GM12878 (cell line): ENCODE measurements at regions not wholly inside any gene's neighbourhood (a gene's known extent, or its start where the extent isn't known, plus 50 kb on each side); places are given as distances from the start of the nearest gene placed in this dataset.

Experiments used
- ATAC-seq: fragments of 200-7000 bp; cut with Tn5 transposase; 3 replicates; pipeline ENCODE4 v1.9.1; 2020; ENCODE audit warnings: mild to moderate bottlenecking, moderate library complexity
- BruUV-seq: library from RNA; stranded (reverse); fragments of 400-500 nt; replicated peaks from 2 replicates; lab custom pipeline; 2021; lab: Mats Ljungman, UMichigan
- CTCF ChIA-PET: fragments of 300-600 bp; sonication (Branson Sonifier 250); formaldehyde crosslinking; extraction: SDS; loops from one replicate; lab custom pipeline; 2021; ENCODE audit warnings: inconsistent platforms; lab: Yijun Ruan, JAX
- POLR2A ChIA-PET: fragments of 350-600 bp; formaldehyde crosslinking; extraction: SDS; loops from one replicate; lab custom pipeline; 2021; ENCODE audit warnings: inconsistent platforms; lab: Charles Lee
- RAD21 ChIA-PET: fragments of 300-600 bp; sonication (Branson Sonifier 250); formaldehyde crosslinking; loops from one replicate; lab custom pipeline; 2023; ENCODE audit warnings: antibody characterized with exemption; ENCODE audit not compliant: unreplicated experiment; lab: Charles Lee
- SMC1A ChIA-PET: fragments of 300-600 bp; sonication (Branson Sonifier 250); formaldehyde crosslinking; loops from one replicate; lab custom pipeline; 2023; ENCODE audit not compliant: unreplicated experiment, uncharacterized antibody; lab: Charles Lee
- DNase-seq: peaks from one replicate; pipeline ENCODE4 v3.0.0-alpha.2; 2011; ENCODE audit warnings: low read depth, low spot score
- FAIRE-seq: peaks from 3 replicates; lab custom pipeline; 2011; peaks lifted over from hg19 to GRCh38; lab: Jason Lieb, UNC
- H2AFZ ChIP-seq: 2 replicates; pipeline ENCODE4 v1.6.0; 2011; ENCODE audit warnings: low read depth, low read length, control low read depth; ENCODE audit not compliant: control insufficient read depth
- H3K27ac ChIP-seq: 2 replicates; pipeline ENCODE4 v1.5.1; 2011; ENCODE audit warnings: control low read depth; ENCODE audit not compliant: control insufficient read depth, insufficient read depth
- H3K27me3 ChIP-seq, 2 experiments: replicated peaks in 1 of 2; 2 replicates each; pipeline versions ENCODE4 v1.6.0 to v1.6.1; 2011; ENCODE audit warnings: low read length in 1 of 2; ENCODE audit not compliant: control insufficient read depth in 2 of 2, insufficient read depth in 2 of 2
- H3K36me3 ChIP-seq, 2 experiments: 2 replicates each; pipeline ENCODE4 v1.5.1; 2011; ENCODE audit warnings: low read length in 1 of 2; ENCODE audit not compliant: control insufficient read depth in 2 of 2, insufficient read depth in 2 of 2
- H3K4me1 ChIP-seq: 2 replicates; pipeline ENCODE4 v1.6.1; 2011; ENCODE audit warnings: mild to moderate bottlenecking, low read length, moderate library complexity, mixed read lengths; ENCODE audit not compliant: control insufficient read depth, insufficient read depth
- H3K4me2 ChIP-seq: 2 replicates; pipeline ENCODE4 v1.6.0; 2011; ENCODE audit warnings: control low read depth; ENCODE audit not compliant: control insufficient read depth, insufficient read depth
- H3K4me3 ChIP-seq: fragments of 200-600 bp; sonication (generic); 2 replicates; pipeline ENCODE4 v1.5.1; 2016
- H3K79me2 ChIP-seq: 2 replicates; pipeline ENCODE4 v1.6.0; 2011; ENCODE audit warnings: low read length; ENCODE audit not compliant: control insufficient read depth, insufficient read depth
- H3K9ac ChIP-seq: 2 replicates; pipeline ENCODE4 v1.8.0; 2011; ENCODE audit warnings: low read length, control low read depth, mixed read lengths; ENCODE audit not compliant: control insufficient read depth, insufficient read depth
- H3K9me3 ChIP-seq: replicated peaks from 3 replicates; pipeline ENCODE4 v1.5.1; 2011; ENCODE audit warnings: mild to moderate bottlenecking, low read length; ENCODE audit not compliant: control insufficient read depth, insufficient read depth
- H4K20me1 ChIP-seq: 2 replicates; pipeline ENCODE4 v1.6.0; 2011; ENCODE audit not compliant: control insufficient read depth, insufficient read depth
- E2F8 ChIP-seq: fragments of 450-650 bp; IDR thresholded peaks from 2 replicates; pipeline ENCODE4 v1.6.1; 2018; ENCODE audit warnings: mild to moderate bottlenecking, low read depth, moderate library complexity; ENCODE audit not compliant: partially characterized antibody
- KLF5 ChIP-seq: fragments of 450-650 bp; IDR thresholded peaks from 2 replicates; pipeline ENCODE4 v1.6.1; 2014; ENCODE audit warnings: mild to moderate bottlenecking; ENCODE audit not compliant: partially characterized antibody
- NR2F1 ChIP-seq: fragments of 450-650 bp; conservative IDR thresholded peaks from 2 replicates; pipeline ENCODE4 v1.6.1; 2017; ENCODE audit warnings: mild to moderate bottlenecking
- PKNOX1 ChIP-seq: fragments of 450-650 bp; IDR thresholded peaks from 2 replicates; pipeline ENCODE4 v1.6.1; 2016; ENCODE audit warnings: mild to moderate bottlenecking
- POLR2AphosphoS2 ChIP-seq: IDR thresholded peaks from 2 replicates; pipeline ENCODE4 v1.6.1; 2011; ENCODE audit warnings: low read depth, mild to moderate bottlenecking, low read length, improper control_type of control experiment, moderate library complexity
- SMARCA5 ChIP-seq: fragments of 450-650 bp; IDR thresholded peaks from 2 replicates; pipeline ENCODE4 v1.6.1; 2017; ENCODE audit warnings: mild to moderate bottlenecking
- SP1 ChIP-seq: IDR thresholded peaks from one replicate; pipeline ENCODE4 v1.6.1; 2011; ENCODE audit warnings: low read depth, low read length
- TCF7 ChIP-seq: IDR thresholded peaks from 2 replicates; pipeline ENCODE4 v1.6.1; 2014; ENCODE audit warnings: antibody characterized with exemption, borderline replicate concordance
- WRNIP1 ChIP-seq: IDR thresholded peaks from 2 replicates; pipeline ENCODE4 v1.6.1; 2011; ENCODE audit warnings: low read depth, low read length, improper control_type of control experiment, borderline replicate concordance
- ZZZ3 ChIP-seq: IDR thresholded peaks from 2 replicates; pipeline ENCODE4 v1.6.1; 2011; ENCODE audit warnings: low read depth; ENCODE audit not compliant: control insufficient read depth, insufficient read length
- WGBS: methylation state at CpG from one replicate; pipeline ENCODE4 v1.1.6; 2016; ENCODE audit warnings: low lambda C conversion rate; ENCODE audit not compliant: insufficient replicate concordance, insufficient coverage; ENCODE audit errors: missing lambda C conversion rate; 5-methylcytosine and 5-hydroxymethylcytosine counted together
- in situ Hi-C: fragments of 300-500 bp; cut with MboI; formaldehyde crosslinking; loops from 9 replicates; pipeline ENCODE4 v1.14.3; 2018; ENCODE audit warnings: mixed read lengths
- intact Hi-C: fragments of 100-400 bp; cut with micrococcal nuclease; formaldehyde crosslinking; loops from one replicate; pipeline ENCODE4 v1.14.2; 2022; ENCODE audit not compliant: unreplicated experiment
- TF ChIP-seq, protein P1 (sequence below): IDR thresholded peaks from 2 replicates; pipeline ENCODE4 v1.6.1; 2012; ENCODE audit warnings: improper control_type of control experiment, low read depth, low read length; ENCODE audit not compliant: insufficient replicate concordance
- TF ChIP-seq, protein P2 (sequence below): IDR thresholded peaks from 2 replicates; pipeline ENCODE4 v1.6.1; 2012; ENCODE audit warnings: low read depth, low read length, improper control_type of control experiment
- TF ChIP-seq, protein P3 (sequence below): fragments of 450-650 bp; IDR thresholded peaks from 2 replicates; pipeline ENCODE4 v1.6.1; 2017; ENCODE audit warnings: antibody characterized with exemption, mild to moderate bottlenecking, moderate library complexity

DNA sequence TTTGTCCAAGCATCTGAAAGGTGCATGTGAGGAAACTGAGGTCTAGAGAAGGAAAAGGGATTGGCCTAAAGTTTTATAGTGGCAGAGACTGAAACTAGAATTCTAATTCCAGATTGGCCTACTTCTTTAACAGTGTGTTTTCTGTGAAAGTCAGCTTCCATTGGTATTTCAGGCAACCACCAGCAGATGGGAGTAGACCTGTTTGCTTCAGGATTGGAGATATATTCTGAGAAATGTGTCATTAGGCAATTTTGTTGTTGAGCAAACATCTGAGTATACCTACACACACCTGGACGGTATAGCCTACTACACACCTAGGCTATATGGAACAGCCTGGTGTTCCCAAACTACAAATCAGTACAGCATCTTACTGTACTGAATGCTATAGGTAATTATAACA, 207.3 kb upstream of the RADX start:
- Histone ChIP-seq H3K9me3 (no peaks in the 10 kb centered on the region), H3K27me3 (no peaks in the 10 kb centered on the region), H4K20me1 (no peaks in the 10 kb centered on the region), H3K36me3 (no peaks in the 10 kb centered on the region), H3K4me1 (no peaks in the 10 kb centered on the region), H3K79me2 (no peaks in the 10 kb centered on the region), H3K4me3 (no peak overlapping the region), H2AFZ (no peak overlapping the region), H3K4me2 (no peak overlapping the region), H3K9ac (no peak overlapping the region), H3K27ac (no peak overlapping the region)
- 8% methylated on average over 1 of the region's 1 CpG for WGBS
- intact Hi-C loops, result no loop called here
- FAIRE-seq, result no peak
- BruUV-seq, result no TSS peak
- ChIA-PET SMC1A (no interaction called here), POLR2A (no interaction called here), RAD21 (no interaction called here), CTCF (interaction anchor here (0.8 kb wide), 1 partner anchor 10 kb away, joined by 4 read pairs; no protein-coding TSS in a partner anchor)
- no peak for ATAC-seq
- DNase-seq, result no peak
- in situ Hi-C loops, result no loop called here
- no peak for TF ChIP-seq POLR2AphosphoS2
- no peak for TF ChIP-seq TCF7
- no peak for TF ChIP-seq PKNOX1
- no peak for TF ChIP-seq SMARCA5
- TF ChIP-seq, protein P1, sequence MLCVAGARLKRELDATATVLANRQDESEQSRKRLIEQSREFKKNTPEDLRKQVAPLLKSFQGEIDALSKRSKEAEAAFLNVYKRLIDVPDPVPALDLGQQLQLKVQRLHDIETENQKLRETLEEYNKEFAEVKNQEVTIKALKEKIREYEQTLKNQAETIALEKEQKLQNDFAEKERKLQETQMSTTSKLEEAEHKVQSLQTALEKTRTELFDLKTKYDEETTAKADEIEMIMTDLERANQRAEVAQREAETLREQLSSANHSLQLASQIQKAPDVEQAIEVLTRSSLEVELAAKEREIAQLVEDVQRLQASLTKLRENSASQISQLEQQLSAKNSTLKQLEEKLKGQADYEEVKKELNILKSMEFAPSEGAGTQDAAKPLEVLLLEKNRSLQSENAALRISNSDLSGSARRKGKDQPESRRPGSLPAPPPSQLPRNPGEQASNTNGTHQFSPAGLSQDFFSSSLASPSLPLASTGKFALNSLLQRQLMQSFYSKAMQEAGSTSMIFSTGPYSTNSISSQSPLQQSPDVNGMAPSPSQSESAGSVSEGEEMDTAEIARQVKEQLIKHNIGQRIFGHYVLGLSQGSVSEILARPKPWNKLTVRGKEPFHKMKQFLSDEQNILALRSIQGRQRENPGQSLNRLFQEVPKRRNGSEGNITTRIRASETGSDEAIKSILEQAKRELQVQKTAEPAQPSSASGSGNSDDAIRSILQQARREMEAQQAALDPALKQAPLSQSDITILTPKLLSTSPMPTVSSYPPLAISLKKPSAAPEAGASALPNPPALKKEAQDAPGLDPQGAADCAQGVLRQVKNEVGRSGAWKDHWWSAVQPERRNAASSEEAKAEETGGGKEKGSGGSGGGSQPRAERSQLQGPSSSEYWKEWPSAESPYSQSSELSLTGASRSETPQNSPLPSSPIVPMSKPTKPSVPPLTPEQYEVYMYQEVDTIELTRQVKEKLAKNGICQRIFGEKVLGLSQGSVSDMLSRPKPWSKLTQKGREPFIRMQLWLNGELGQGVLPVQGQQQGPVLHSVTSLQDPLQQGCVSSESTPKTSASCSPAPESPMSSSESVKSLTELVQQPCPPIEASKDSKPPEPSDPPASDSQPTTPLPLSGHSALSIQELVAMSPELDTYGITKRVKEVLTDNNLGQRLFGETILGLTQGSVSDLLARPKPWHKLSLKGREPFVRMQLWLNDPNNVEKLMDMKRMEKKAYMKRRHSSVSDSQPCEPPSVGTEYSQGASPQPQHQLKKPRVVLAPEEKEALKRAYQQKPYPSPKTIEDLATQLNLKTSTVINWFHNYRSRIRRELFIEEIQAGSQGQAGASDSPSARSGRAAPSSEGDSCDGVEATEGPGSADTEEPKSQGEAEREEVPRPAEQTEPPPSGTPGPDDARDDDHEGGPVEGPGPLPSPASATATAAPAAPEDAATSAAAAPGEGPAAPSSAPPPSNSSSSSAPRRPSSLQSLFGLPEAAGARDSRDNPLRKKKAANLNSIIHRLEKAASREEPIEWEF, result no peak
- TF ChIP-seq, protein P2, sequence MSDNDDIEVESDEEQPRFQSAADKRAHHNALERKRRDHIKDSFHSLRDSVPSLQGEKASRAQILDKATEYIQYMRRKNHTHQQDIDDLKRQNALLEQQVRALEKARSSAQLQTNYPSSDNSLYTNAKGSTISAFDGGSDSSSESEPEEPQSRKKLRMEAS, result no peak
- no peak for TF ChIP-seq E2F8
- TF ChIP-seq WRNIP1, result no peak
- TF ChIP-seq ZZZ3, result no peak
- TF ChIP-seq, protein P3, sequence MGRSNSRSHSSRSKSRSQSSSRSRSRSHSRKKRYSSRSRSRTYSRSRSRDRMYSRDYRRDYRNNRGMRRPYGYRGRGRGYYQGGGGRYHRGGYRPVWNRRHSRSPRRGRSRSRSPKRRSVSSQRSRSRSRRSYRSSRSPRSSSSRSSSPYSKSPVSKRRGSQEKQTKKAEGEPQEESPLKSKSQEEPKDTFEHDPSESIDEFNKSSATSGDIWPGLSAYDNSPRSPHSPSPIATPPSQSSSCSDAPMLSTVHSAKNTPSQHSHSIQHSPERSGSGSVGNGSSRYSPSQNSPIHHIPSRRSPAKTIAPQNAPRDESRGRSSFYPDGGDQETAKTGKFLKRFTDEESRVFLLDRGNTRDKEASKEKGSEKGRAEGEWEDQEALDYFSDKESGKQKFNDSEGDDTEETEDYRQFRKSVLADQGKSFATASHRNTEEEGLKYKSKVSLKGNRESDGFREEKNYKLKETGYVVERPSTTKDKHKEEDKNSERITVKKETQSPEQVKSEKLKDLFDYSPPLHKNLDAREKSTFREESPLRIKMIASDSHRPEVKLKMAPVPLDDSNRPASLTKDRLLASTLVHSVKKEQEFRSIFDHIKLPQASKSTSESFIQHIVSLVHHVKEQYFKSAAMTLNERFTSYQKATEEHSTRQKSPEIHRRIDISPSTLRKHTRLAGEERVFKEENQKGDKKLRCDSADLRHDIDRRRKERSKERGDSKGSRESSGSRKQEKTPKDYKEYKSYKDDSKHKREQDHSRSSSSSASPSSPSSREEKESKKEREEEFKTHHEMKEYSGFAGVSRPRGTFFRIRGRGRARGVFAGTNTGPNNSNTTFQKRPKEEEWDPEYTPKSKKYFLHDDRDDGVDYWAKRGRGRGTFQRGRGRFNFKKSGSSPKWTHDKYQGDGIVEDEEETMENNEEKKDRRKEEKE, result no peak
- TF ChIP-seq SP1, result no peak
- no peak for TF ChIP-seq KLF5
- TF ChIP-seq NR2F1, result no peak
